HG02623 (cell line): ENCODE measurements at regions not wholly inside any gene's neighbourhood (a gene's known extent, or its start where the extent isn't known, plus 50 kb on each side); places are given as distances from the start of the nearest gene placed in this dataset.

Source experiments
- ATAC-seq: cut with Tn5 transposase; IDR thresholded peaks from one replicate; pipeline ENCODE4 v1.9.1; 2021; ENCODE audit warnings: moderate library complexity; ENCODE audit not compliant: unreplicated experiment

- no peak for ATAC-seq
Observed at GRCh38 chr2:42849311-42849710, 56.9 kb upstream of the HAAO start.

- no peak for ATAC-seq
Observed at GRCh38 chr2:42848726-42849290, 56.4 kb upstream of the HAAO start.

- ATAC-seq: no peak
Observed at GRCh38 chr2:42848265-42848664, 55.9 kb upstream of the HAAO start.

GRCh38 chr2:42847596-42848151, 55.3 kb upstream of the HAAO start:
- no peak for ATAC-seq

DNA sequence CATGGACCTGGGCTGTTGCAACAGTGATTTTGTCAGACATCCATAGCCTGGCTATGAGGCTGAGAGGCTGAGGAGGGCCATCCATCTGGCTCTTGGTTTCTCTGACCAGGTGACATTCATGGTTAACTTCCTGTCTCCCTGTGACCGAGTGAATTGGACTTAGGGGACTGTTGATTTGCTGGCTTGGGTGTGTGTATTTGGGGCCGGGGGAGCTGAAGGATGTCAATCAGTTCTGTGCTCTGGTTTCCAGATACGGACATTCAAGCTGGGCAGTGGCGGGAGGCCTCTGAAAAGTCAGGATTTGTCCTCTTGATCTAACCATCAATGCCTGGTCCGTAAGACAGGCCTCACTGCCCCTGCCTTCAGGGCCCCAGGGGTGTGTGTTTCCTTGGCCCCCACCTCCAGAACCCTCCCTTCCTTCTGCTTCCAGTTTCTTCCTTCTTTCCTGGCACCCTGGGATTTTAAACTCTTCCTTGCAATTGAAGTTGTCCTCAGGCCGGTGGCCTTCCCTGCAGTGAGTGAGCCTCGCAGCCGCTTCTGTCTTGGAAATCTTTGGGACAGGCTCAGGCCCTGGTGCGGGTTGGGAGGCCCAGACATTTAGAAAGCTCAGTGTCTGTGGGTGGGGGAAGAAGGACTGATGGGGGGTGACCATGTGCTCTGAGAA, 54.7 kb upstream of the HAAO start:
- ATAC-seq: no peak

GRCh38 chr2:42846026-42846425, 53.6 kb upstream of the HAAO start:
- no peak for ATAC-seq

GRCh38 chr2:42844901-42845821, 52.8 kb upstream of the HAAO start:
- ATAC-seq: no peak

- ATAC-seq: no peak
Observed at GRCh38 chr2:42844366-42844765, 52.0 kb upstream of the HAAO start.

GRCh38 chr2:42843611-42844010, 51.2 kb upstream of the HAAO start:
- ATAC-seq: no peak

- ATAC-seq: no peak
Observed at GRCh38 chr2:42843131-42843530, 50.7 kb upstream of the HAAO start.

- ATAC-seq: no peak
Observed at GRCh38 chr2:42842466-42842865, 50.1 kb upstream of the HAAO start.
